Spleen (tissue), 7 donors: ENCODE measurements at regions not wholly inside any gene's neighbourhood (a gene's known extent, or its start where the extent isn't known, plus 50 kb on each side); places are given as distances from the start of the nearest gene placed in this dataset.

Experiments
- CTCF ChIP-seq, 11 experiments: fragments of 200-600 bp in 7 of 11; fragments of 450-650 bp in 4 of 11; sonication (generic) in 4 of 11; IDR thresholded peaks in 8 of 11; conservative IDR thresholded peaks in 3 of 11; 1 replicate in 7 of 11; 2 replicates in 4 of 11; pipeline versions ENCODE4 v1.4.0 to v1.8.0; 2016 to 2021; ENCODE audit warnings: antibody characterized with exemption in 11 of 11, inconsistent platforms in 4 of 11, mild to moderate bottlenecking in 1 of 11
- POLR2A ChIP-seq, 3 donors: fragments of 450-650 bp; IDR thresholded peaks; one replicate each; pipeline ENCODE4 v1.5.1; 2017; ENCODE audit warnings: antibody characterized with exemption in 3 of 3, mild to moderate bottlenecking in 1 of 3
- donor health status: DM: no; HTN: no; CAD: no; lungs with moderate emphysema.
- donor health status: DM: no; HTN: no; CAD: no.
- donor health status: DM: no; HTN: no; CAD: no.

DNA sequence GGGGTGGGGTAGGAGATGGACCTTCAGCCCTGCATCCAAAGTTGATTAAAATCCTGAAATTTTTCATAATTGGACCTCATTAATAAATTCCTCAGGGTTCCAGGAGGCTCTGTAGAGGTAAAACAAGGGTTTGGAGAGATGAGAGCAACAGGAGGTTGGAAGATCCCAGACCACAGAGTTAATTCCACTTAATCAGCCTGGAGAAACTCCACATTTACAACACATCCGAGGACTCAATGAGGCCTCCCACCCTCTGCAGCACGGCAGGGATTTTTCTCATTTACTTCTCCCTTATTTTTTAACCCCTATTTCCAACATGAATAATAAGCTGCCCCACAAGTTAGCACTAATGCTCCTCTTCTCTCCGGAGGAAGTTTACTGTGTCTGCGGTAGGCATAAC lies 165.0 kb upstream of the MAP3K1 start:
- TF ChIP-seq POLR2A (IDR thresholded peaks at IDR 0.05), result no peak
- no peak for TF ChIP-seq CTCF (IDR thresholded peaks at IDR 0.05 in 8 of 11, conservative IDR thresholded peaks at IDR 0.05 in 3 of 11)
